Hindlimb muscle (tissue), 1 donor: ENCODE measurements at regions not wholly inside any gene's neighbourhood (a gene's known extent, or its start where the extent isn't known, plus 50 kb on each side); places are given as distances from the start of the nearest gene placed in this dataset.
"Not testable (repeated sequence)": the region's sequence is repeated elsewhere in the genome, so short reads cannot be mapped to it uniquely, and the experiment has no call there.

Experiments
- DNase-seq: peaks from one replicate; pipeline ENCODE4 v3.0.0-alpha.2; 2013

- no peak for DNase-seq
Observed at GRCh38 chr21:14058566-14058965, 152.2 kb downstream of the LIPI start.

GRCh38 chr21:14057841-14058481, 152.8 kb downstream of the LIPI start:
- not testable (repeated sequence) for DNase-seq

- DNase-seq: no peak
Observed at GRCh38 chr21:14057313-14057712, 153.4 kb downstream of the LIPI start.

- no peak for DNase-seq
Observed at GRCh38 chr21:14056771-14057191, 154.0 kb downstream of the LIPI start.

GRCh38 chr21:14055746-14056515, 154.8 kb downstream of the LIPI start:
- not testable (repeated sequence) for DNase-seq

GRCh38 chr21:14054682-14055081, 156.1 kb downstream of the LIPI start:
- DNase-seq: no peak

- no peak for DNase-seq
Observed at GRCh38 chr21:14050121-14050520, 160.6 kb downstream of the LIPI start.

GRCh38 chr21:14046401-14046800, 164.4 kb downstream of the LIPI start:
- DNase-seq: no peak

GRCh38 chr21:14040386-14040785, 170.4 kb downstream of the LIPI start:
- no peak for DNase-seq

GRCh38 chr21:14028619-14029018, 182.1 kb downstream of the LIPI start:
- not testable (repeated sequence) for DNase-seq

GRCh38 chr21:14027235-14027869, 183.4 kb downstream of the LIPI start:
- peak; percentile 92 for DNase-seq

GRCh38 chr21:14020108-14020507, 190.6 kb downstream of the LIPI start:
- DNase-seq: not testable (repeated sequence)

GRCh38 chr21:14015841-14016240, 194.9 kb downstream of the LIPI start:
- not testable (repeated sequence) for DNase-seq

- DNase-seq: not testable (repeated sequence)
Observed at GRCh38 chr21:14013623-14014498, 196.9 kb downstream of the LIPI start.

- no peak for DNase-seq
Observed at GRCh38 chr21:14013056-14013603, 197.6 kb downstream of the LIPI start.

- no peak for DNase-seq
Observed at GRCh38 chr21:14012409-14012808, 198.3 kb downstream of the LIPI start.

- not testable (repeated sequence) for DNase-seq
Observed at GRCh38 chr21:14011751-14012150, 199.0 kb downstream of the LIPI start.

- DNase-seq: not testable (repeated sequence)
Observed at GRCh38 chr21:14011149-14011548, 199.6 kb downstream of the LIPI start.

GRCh38 chr21:14010729-14011128, 200.0 kb downstream of the LIPI start:
- DNase-seq: no peak

GRCh38 chr21:14009990-14010389, 200.8 kb downstream of the LIPI start:
- not testable (repeated sequence) for DNase-seq

GRCh38 chr21:14009238-14009981, 201.3 kb downstream of the LIPI start:
- not testable (repeated sequence) for DNase-seq
